ENCODE measurements at regions not wholly inside any gene's neighbourhood (a gene's known extent, or its start where the extent isn't known, plus 50 kb on each side); places are given as distances from the start of the nearest gene placed in this dataset.

DNA sequence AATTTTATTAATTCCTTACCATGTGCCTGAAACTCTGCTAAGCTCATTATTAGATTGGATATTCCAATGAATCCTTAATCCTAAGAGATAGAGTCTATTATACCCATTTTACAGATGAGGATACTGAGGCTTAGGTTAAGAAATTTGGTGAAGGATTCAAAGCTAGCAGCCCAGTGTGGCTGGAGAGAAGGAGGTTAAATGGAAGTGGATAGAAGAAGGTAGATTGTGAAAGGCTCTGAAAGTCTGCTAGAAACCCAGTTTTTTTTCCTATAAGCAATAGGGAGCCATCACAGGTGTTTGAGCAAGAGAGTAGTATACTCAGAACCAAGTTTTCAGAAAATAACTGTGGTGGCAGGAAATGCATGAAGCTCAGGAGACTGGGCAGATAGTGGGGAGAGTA, 265.8 kb upstream of the NEBL start:
- Histone ChIP-seq H3K4me2 (ENCODE audit: control insufficient read depth, insufficient read depth) (no peak overlapping the region), H3K79me2 (ENCODE audit: control insufficient read depth, insufficient read depth, low read length) (no peaks in the 10 kb centered on the region), H3K27ac (ENCODE audit: control insufficient read depth, insufficient read depth) (no peak overlapping the region), H3K9ac (ENCODE audit: control insufficient read depth, insufficient read depth, low read length) (no peak overlapping the region), H3K4me1 (ENCODE audit: control insufficient read depth, insufficient read depth, low read length) (no peaks in the 10 kb centered on the region), H3K9me3 (replicated peaks; ENCODE audit: control insufficient read depth, insufficient read depth, low read length) (no peaks in the 10 kb centered on the region), H3K27me3 (replicated peaks in 1 of 2; ENCODE audit: control insufficient read depth in 2 of 2, insufficient read depth in 2 of 2, low read length in 1 of 2) (no peaks in the 10 kb centered on the region; a peak in 1 of 4 replicates), H3K4me3 (no peak overlapping the region), H2AFZ (ENCODE audit: control insufficient read depth, low read depth, low read length) (no peak overlapping the region), H3K36me3 (ENCODE audit: control insufficient read depth in 2 of 2, insufficient read depth in 2 of 2, low read length in 1 of 2) (no peaks in the 10 kb centered on the region), H4K20me1 (ENCODE audit: control insufficient read depth, insufficient read depth) (no peaks in the 10 kb centered on the region)
- ChIA-PET SMC1A (ENCODE audit: uncharacterized antibody, unreplicated experiment) (no interaction called here), POLR2A (no interaction called here), RAD21 (ENCODE audit: unreplicated experiment) (no interaction called here), CTCF (no interaction called here)
- in situ Hi-C loops (cut with MboI) (no loop called here), intact Hi-C loops (cut with micrococcal nuclease; ENCODE audit: unreplicated experiment) (no loop called here)
- no peak for ATAC-seq
- no peak for TF ChIP-seq SIN3A (IDR thresholded peaks at IDR 0.05; ENCODE audit: low read depth, low read length)
- TF ChIP-seq BACH1 (IDR thresholded peaks at IDR 0.05; ENCODE audit: borderline replicate concordance): no peak
- no peak for TF ChIP-seq RUNX3 (IDR thresholded peaks at IDR 0.05; ENCODE audit: low read length)
- TF ChIP-seq POLR2A (IDR thresholded peaks at IDR 0.05; ENCODE audit: low read depth, low read length): no peak
- TF ChIP-seq NR2C2 (IDR thresholded peaks at IDR 0.05; ENCODE audit: borderline replicate concordance, control insufficient read depth, insufficient read length, low read depth): no peak
- no peak for TF ChIP-seq WRNIP1 (IDR thresholded peaks at IDR 0.05; ENCODE audit: borderline replicate concordance, low read depth, low read length)
- no peak for TF ChIP-seq RBBP5 (conservative IDR thresholded peaks at IDR 0.05)
- TF ChIP-seq, protein P1, sequence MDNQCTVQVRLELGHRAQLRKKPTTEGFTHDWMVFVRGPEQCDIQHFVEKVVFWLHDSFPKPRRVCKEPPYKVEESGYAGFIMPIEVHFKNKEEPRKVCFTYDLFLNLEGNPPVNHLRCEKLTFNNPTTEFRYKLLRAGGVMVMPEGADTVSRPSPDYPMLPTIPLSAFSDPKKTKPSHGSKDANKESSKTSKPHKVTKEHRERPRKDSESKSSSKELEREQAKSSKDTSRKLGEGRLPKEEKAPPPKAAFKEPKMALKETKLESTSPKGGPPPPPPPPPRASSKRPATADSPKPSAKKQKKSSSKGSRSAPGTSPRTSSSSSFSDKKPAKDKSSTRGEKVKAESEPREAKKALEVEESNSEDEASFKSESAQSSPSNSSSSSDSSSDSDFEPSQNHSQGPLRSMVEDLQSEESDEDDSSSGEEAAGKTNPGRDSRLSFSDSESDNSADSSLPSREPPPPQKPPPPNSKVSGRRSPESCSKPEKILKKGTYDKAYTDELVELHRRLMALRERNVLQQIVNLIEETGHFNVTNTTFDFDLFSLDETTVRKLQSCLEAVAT (IDR thresholded peaks at IDR 0.05): no peak
- TF ChIP-seq CUX1 (IDR thresholded peaks at IDR 0.05; ENCODE audit: insufficient replicate concordance, low read depth, low read length): no peak
- no peak for TF ChIP-seq SREBF1 (IDR thresholded peaks at IDR 0.05; ENCODE audit: low read length)
- TF ChIP-seq PAX5 (IDR thresholded peaks at IDR 0.05; ENCODE audit: borderline replicate concordance, low read depth, low read length): no peak
- TF ChIP-seq, protein P2, sequence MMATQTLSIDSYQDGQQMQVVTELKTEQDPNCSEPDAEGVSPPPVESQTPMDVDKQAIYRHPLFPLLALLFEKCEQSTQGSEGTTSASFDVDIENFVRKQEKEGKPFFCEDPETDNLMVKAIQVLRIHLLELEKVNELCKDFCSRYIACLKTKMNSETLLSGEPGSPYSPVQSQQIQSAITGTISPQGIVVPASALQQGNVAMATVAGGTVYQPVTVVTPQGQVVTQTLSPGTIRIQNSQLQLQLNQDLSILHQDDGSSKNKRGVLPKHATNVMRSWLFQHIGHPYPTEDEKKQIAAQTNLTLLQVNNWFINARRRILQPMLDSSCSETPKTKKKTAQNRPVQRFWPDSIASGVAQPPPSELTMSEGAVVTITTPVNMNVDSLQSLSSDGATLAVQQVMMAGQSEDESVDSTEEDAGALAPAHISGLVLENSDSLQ (IDR thresholded peaks at IDR 0.05): no peak
- no peak for TF ChIP-seq BCL11A (IDR thresholded peaks at IDR 0.05; ENCODE audit: low read depth, low read length)
- no peak for TF ChIP-seq SP1 (IDR thresholded peaks at IDR 0.05; ENCODE audit: low read depth, low read length)
- no peak for TF ChIP-seq IKZF1 (conservative IDR thresholded peaks at IDR 0.05)
- TF ChIP-seq EP300 (IDR thresholded peaks at IDR 0.05; ENCODE audit: borderline replicate concordance in 1 of 2, control insufficient read depth in 1 of 2, low read depth in 2 of 2, low read length in 2 of 2): no peak
- TF ChIP-seq POU2F2 (IDR thresholded peaks at IDR 0.05; ENCODE audit: borderline replicate concordance, low read depth, low read length): no peak
- no peak for FAIRE-seq
- no peak for DNase-seq (ENCODE audit: low read depth, low spot score)
- BruUV-seq (replicated peaks): no TSS peak
